ENCODE measurements at regions not wholly inside any gene's neighbourhood (a gene's known extent, or its start where the extent isn't known, plus 50 kb on each side); places are given as distances from the start of the nearest gene placed in this dataset.

GRCh38 chr6:48883116-48883515, 579.9 kb downstream of the MMUT start:
- no peak for TF ChIP-seq CTCF (conservative IDR thresholded peaks at IDR 0.05 in 1 of 2, IDR thresholded peaks at IDR 0.05 in 1 of 2; ENCODE audit: extremely low read depth in 1 of 2, insufficient read depth in 1 of 2, low read depth in 1 of 2, low read length in 2 of 2)
- TF ChIP-seq EZH2 (IDR thresholded peaks at IDR 0.05; ENCODE audit: borderline replicate concordance, low read length), result no peak

Data from mammary epithelial cell (primary cell).